Caco-2 (cell line): ENCODE measurements at regions not wholly inside any gene's neighbourhood (a gene's known extent, or its start where the extent isn't known, plus 50 kb on each side); places are given as distances from the start of the nearest gene placed in this dataset.

Experiments used
- BruUV-seq: library from RNA; stranded (reverse); fragments of 400-500 nt; replicated peaks from 2 replicates; lab custom pipeline; 2021; lab: Mats Ljungman, UMichigan
- CTCF ChIA-PET: fragments of 300-600 bp; sonication (Branson Sonifier 250); formaldehyde crosslinking; loops from one replicate; lab custom pipeline; 2022; ENCODE audit warnings: antibody characterized with exemption; lab: Charles Lee
- POLR2A ChIA-PET: fragments of 300-600 bp; sonication (Branson Sonifier 250); formaldehyde crosslinking; loops from one replicate; lab custom pipeline; 2022; ENCODE audit warnings: antibody characterized with exemption; lab: Charles Lee
- DNase-seq, 2 experiments: peaks; one replicate each; pipeline versions ENCODE4 v3.0.0 to v3.0.0-alpha.2; 2020 to 2022
- H3K27me3 ChIP-seq: replicated peaks from 2 replicates; pipeline ENCODE4 v1.6.0; 2011; ENCODE audit warnings: low read length; ENCODE audit not compliant: control insufficient read depth, insufficient read depth
- H3K36me3 ChIP-seq: 2 replicates; pipeline ENCODE4 v1.5.1; 2011; ENCODE audit warnings: low read length; ENCODE audit not compliant: control insufficient read depth, insufficient read depth
- H3K4me1 ChIP-seq: fragments of 250-450 bp; sonication (Bioruptor Pico); 2 replicates; pipeline ENCODE4 v1.5.1; 2020; ENCODE audit warnings: mild to moderate bottlenecking
- H3K4me3 ChIP-seq: 2 replicates; pipeline ENCODE4 v1.5.1; 2011; ENCODE audit warnings: low read depth, mild to moderate bottlenecking, control low read depth, low read length
- H3K9me3 ChIP-seq: fragments of 250-450 bp; sonication (Bioruptor Pico); 2 replicates; pipeline ENCODE4 v1.5.1; 2020; ENCODE audit warnings: mild to moderate bottlenecking, moderate library complexity
- H3K27ac Mint-ChIP-seq: one replicate; pipeline ENCODE4 v1.8.0; 2022; ENCODE audit warnings: mixed read lengths; ENCODE audit not compliant: unreplicated experiment
- H3K27me3 Mint-ChIP-seq: one replicate; pipeline ENCODE4 v1.8.0; 2022; ENCODE audit warnings: mixed read lengths; ENCODE audit not compliant: insufficient read depth, unreplicated experiment
- H3K36me3 Mint-ChIP-seq: one replicate; pipeline ENCODE4 v1.8.0; 2022; ENCODE audit warnings: mild to moderate bottlenecking, mixed read lengths; ENCODE audit not compliant: insufficient read depth, unreplicated experiment
- H3K4me1 Mint-ChIP-seq: one replicate; pipeline ENCODE4 v1.8.0; 2022; ENCODE audit warnings: low read depth, mixed read lengths; ENCODE audit not compliant: unreplicated experiment
- H3K4me3 Mint-ChIP-seq: one replicate; pipeline ENCODE4 v1.8.0; 2022; ENCODE audit warnings: mild to moderate bottlenecking, moderate library complexity, mixed read lengths; ENCODE audit not compliant: unreplicated experiment
- H3K9me3 Mint-ChIP-seq: one replicate; pipeline ENCODE4 v1.8.0; 2022; ENCODE audit warnings: mixed read lengths; ENCODE audit not compliant: unreplicated experiment
- intact Hi-C: fragments of 100-400 bp; cut with micrococcal nuclease; formaldehyde crosslinking; loops from one replicate; pipeline ENCODE4 v1.10.0; 2022; ENCODE audit not compliant: unreplicated experiment
- TF ChIP-seq, protein P1 (sequence below), 2 experiments: fragments of 200-600 bp in 1 of 2; IDR thresholded peaks; 1 replicate in 1 of 2; 2 replicates in 1 of 2; pipeline versions ENCODE4 v1.5.1 to v1.8.0; 2011 to 2022; ENCODE audit warnings: antibody characterized with exemption in 1 of 2, control low read depth in 1 of 2, inconsistent platforms in 1 of 2, low read depth in 1 of 2, low read length in 1 of 2, mild to moderate bottlenecking in 1 of 2, moderate library complexity in 1 of 2; ENCODE audit not compliant: insufficient read depth in 1 of 2, severe bottlenecking in 1 of 2, unreplicated experiment in 1 of 2

DNA sequence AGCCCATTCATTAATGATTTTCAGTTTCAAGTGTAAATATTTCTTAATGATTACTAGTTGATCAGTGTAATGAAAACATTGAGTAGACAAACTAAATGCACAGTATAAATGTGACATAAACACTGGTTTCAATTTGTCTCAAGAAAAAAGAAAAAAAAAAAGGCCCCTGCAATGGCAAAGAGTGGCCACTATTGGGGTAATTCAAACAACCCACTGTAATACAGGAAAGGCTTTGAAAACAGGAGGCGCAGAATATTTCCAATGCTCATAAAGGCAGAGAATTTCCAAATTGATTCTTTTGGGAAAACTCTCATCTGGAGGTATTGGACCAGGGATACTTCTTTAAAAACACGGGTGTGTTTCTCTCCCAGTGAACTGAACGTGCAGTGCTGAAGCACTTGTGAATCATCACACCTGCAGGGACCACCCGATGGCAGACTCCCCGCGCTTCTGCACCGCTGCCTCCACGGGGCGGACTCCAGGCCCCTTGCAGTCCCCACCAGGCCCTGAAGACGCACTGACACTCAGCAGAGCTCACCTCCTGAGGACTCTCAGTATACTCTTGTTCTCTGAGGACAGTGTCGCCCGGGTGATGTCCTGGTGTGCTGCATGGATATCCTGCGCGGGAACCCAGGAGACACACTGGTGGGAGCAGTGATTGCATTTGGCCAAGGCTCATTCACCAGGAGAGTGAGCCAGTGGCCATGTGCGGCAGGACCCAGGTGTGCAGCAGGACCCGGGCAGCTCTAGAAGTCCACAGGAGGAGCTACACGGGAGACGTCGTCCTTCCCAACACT is 227.6 kb upstream of the IRX4 start:
- ChIA-PET CTCF (no interaction called here), POLR2A (no interaction called here)
- H3K4me1 Mint-ChIP-seq = no peaks in the 10 kb centered on the region
- H3K36me3 Mint-ChIP-seq = no peaks in the 10 kb centered on the region
- no peak overlapping the region for H3K27ac Mint-ChIP-seq
- Histone ChIP-seq H3K9me3 (no peaks in the 10 kb centered on the region), H3K4me3 (no peak overlapping the region), H3K36me3 (no peaks in the 10 kb centered on the region), H3K4me1 (no peaks in the 10 kb centered on the region), H3K27me3 (no peaks in the 10 kb centered on the region; the same call in 1 of the 2 replicates)
- TF ChIP-seq, protein P1, sequence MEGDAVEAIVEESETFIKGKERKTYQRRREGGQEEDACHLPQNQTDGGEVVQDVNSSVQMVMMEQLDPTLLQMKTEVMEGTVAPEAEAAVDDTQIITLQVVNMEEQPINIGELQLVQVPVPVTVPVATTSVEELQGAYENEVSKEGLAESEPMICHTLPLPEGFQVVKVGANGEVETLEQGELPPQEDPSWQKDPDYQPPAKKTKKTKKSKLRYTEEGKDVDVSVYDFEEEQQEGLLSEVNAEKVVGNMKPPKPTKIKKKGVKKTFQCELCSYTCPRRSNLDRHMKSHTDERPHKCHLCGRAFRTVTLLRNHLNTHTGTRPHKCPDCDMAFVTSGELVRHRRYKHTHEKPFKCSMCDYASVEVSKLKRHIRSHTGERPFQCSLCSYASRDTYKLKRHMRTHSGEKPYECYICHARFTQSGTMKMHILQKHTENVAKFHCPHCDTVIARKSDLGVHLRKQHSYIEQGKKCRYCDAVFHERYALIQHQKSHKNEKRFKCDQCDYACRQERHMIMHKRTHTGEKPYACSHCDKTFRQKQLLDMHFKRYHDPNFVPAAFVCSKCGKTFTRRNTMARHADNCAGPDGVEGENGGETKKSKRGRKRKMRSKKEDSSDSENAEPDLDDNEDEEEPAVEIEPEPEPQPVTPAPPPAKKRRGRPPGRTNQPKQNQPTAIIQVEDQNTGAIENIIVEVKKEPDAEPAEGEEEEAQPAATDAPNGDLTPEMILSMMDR (IDR thresholded peaks at IDR 0.05; ENCODE audit: insufficient read depth in 1 of 2, low read depth in 1 of 2, low read length in 1 of 2, severe bottlenecking in 1 of 2, unreplicated experiment in 1 of 2) = no peak
- H3K9me3 Mint-ChIP-seq = peaks cover 4% of the 10 kb centered on the region
- no TSS peak for BruUV-seq
- DNase-seq = no peak
- peaks cover 10% of the 10 kb centered on the region for H3K27me3 Mint-ChIP-seq
- H3K4me3 Mint-ChIP-seq = no peak overlapping the region
- intact Hi-C loops = no loop called here

GRCh38 chr5:2109566-2109965 is 226.8 kb upstream of the IRX4 start:
- Mint-ChIP-seq H3K9me3 (no peaks in the 10 kb centered on the region), H3K36me3 (no peaks in the 10 kb centered on the region), H3K27ac (no peak overlapping the region), H3K27me3 (peaks cover 10% of the 10 kb centered on the region), H3K4me1 (no peaks in the 10 kb centered on the region), H3K4me3 (no peak overlapping the region)
- no TSS peak for BruUV-seq
- CTCF ChIA-PET = no interaction called here
- H3K4me1 ChIP-seq = no peaks in the 10 kb centered on the region
- H3K36me3 ChIP-seq = no peaks in the 10 kb centered on the region
- TF ChIP-seq, protein P1 (IDR thresholded peaks at IDR 0.05; ENCODE audit: insufficient read depth in 1 of 2, low read depth in 1 of 2, low read length in 1 of 2, severe bottlenecking in 1 of 2, unreplicated experiment in 1 of 2) = no peak
- no peaks in the 10 kb centered on the region; the same call in 1 of the 2 replicates for H3K27me3 ChIP-seq
- DNase-seq = no peak
- H3K9me3 ChIP-seq = no peaks in the 10 kb centered on the region
- no peak overlapping the region for H3K4me3 ChIP-seq
- POLR2A ChIA-PET = no interaction called here
- intact Hi-C loops = no loop called here

DNA sequence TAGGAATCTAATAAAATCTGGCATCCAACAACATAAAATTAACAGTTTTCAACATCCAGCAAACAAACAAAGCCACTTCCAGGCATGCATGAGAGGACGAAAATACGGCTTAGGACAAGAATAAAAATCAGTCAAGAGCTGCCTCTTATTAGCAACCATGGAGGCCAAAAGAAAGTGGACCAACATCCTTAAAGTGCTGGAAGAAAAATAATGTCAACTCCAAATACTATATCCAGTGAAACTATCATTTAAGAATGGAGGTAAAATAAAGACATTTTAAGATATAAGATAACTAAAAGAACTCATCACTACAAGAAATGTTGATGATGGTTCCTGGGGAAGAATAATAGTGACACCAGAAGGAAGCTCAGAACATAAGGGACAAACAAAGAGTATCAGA is 224.0 kb upstream of the IRX4 start:
- Mint-ChIP-seq H3K36me3 (no peaks in the 10 kb centered on the region), H3K4me1 (no peaks in the 10 kb centered on the region), H3K9me3 (no peaks in the 10 kb centered on the region), H3K27me3 (peaks cover 7% of the 10 kb centered on the region), H3K27ac (no peak overlapping the region), H3K4me3 (no peak overlapping the region)
- Histone ChIP-seq H3K9me3 (no peaks in the 10 kb centered on the region), H3K27me3 (no peaks in the 10 kb centered on the region), H3K4me3 (no peak overlapping the region), H3K4me1 (no peaks in the 10 kb centered on the region), H3K36me3 (no peaks in the 10 kb centered on the region)
- ChIA-PET POLR2A (no interaction called here), CTCF (no interaction called here)
- intact Hi-C loops = no loop called here
- TF ChIP-seq, protein P1 (IDR thresholded peaks at IDR 0.05; ENCODE audit: insufficient read depth in 1 of 2, low read depth in 1 of 2, low read length in 1 of 2, severe bottlenecking in 1 of 2, unreplicated experiment in 1 of 2) = no peak
- DNase-seq = no peak
- no TSS peak for BruUV-seq
